Left colon (tissue), 2 donors: ENCODE measurements at regions not wholly inside any gene's neighbourhood (a gene's known extent, or its start where the extent isn't known, plus 50 kb on each side); places are given as distances from the start of the nearest gene placed in this dataset.
"Not testable (repeated sequence)": the region's sequence is repeated elsewhere in the genome, so short reads cannot be mapped to it uniquely, and the experiment has no call there.

ENCODE experiments used
- ATAC-seq: fragments of 200-7000 bp; cut with Tn5 transposase; one replicate; pipeline ENCODE4 v1.9.1; 2020; ENCODE audit warnings: mild to moderate bottlenecking, moderate library complexity
- DNase-seq, 2 donors: peaks; one replicate each; pipeline ENCODE4 v3.0.0-alpha.2; 2020
- intact Hi-C, 2 donors: fragments of 100-400 bp; cut with DNase I in 1 of 2; cut with micrococcal nuclease in 1 of 2; formaldehyde crosslinking; loops; one replicate each; pipeline versions ENCODE4 v1.11.2 to v1.14.0; 2022; cut with DNase I, micrococcal nuclease
- donor health status: DM: no; HTN: no; CAD: no.
- donor health status: DM: yes; HTN: yes; CAD: no.

- ATAC-seq (no peak), DNase-seq (no peak)
- intact Hi-C loops: no loop called here
Observed at GRCh38 chr2:71974846-71975245, 172.8 kb downstream of the CYP26B1 start.

DNA sequence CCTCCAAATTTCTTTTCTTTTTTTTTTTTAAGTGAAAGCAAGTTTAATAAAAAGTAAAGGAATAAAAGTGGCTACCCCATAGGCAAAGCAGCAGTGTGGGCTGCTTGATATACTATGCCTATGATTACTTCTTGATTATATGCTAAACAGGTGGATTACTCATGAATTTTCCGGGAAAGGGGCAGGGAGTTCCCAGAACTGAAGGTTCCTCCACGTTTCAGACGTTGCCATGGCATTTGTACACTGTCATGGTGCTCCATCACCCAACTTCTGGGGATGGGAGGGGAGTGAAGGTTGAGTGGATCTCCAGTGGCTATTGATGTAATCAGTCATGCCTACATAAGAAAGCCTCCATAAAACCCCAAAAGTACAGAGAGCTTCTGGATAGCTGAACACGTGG lies 176.2 kb downstream of the CYP26B1 start:
- ATAC-seq: no peak
- intact Hi-C loops: no loop called here
- no peak for DNase-seq

- intact Hi-C loops: no loop called here
- ATAC-seq (no peak), DNase-seq (no peak)
Observed at GRCh38 chr2:71965530-71965929, 182.1 kb downstream of the CYP26B1 start.

DNA sequence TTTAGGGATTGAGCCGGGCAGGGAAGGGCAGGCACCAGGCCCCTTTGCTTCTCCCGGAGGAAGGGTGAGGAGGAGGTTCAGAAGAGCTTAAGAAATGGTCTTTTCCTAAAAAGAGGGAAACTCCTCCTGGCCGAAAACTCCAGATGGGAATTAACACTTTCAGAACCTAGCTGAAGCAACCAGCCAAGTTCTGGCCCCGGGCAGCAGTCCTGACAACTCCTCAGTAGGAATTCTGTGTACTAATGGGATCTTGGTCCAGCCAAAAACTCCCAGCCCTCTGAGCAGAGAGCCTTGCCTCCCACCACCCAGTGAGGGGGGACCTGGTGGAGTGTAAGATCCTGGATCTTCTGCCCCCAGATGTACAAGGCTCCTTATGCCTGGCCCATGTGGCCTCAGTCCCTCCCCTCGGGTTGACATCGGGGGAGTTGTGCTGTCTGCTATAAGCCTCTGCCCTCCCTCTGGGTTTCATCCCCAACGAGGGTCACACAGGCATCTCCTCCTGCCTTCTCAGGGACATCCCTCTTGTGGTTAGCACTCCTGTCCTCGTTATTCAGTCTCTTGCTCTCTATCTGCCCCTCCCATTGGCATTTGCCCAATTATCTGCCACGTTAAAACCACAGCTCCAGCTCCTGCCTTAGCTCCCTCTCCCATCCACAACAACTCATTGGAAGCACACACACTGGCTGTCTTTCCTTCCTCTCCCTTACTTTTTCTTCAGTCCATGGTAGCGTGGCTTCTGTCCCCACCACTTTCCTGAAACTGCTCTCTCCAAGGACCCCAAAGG lies 184.6 kb downstream of the CYP26B1 start:
- intact Hi-C loops: no loop called here
- DNase-seq (no peak), ATAC-seq (no peak)

DNA sequence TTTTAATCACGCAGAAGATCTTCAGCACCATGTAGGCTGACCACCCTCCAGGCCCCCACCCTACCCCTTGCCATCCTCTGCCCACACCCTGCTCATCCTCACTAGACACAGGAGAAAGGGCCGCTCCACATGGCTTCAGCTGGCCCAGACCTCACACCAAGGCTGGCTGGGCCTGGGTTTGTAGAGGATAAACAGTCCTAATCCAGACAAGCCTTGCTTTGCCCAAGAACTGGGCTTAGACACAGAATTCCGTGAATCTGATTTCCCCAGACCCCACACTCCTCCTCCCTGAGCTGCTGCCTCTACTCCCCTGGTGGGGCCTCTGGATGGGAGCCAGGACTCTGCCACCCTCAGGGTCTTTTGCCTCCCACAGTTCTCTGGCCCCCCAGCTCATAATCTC lies 185.3 kb downstream of the CYP26B1 start:
- DNase-seq (no peak), ATAC-seq (no peak)
- intact Hi-C loops: no loop called here

DNA sequence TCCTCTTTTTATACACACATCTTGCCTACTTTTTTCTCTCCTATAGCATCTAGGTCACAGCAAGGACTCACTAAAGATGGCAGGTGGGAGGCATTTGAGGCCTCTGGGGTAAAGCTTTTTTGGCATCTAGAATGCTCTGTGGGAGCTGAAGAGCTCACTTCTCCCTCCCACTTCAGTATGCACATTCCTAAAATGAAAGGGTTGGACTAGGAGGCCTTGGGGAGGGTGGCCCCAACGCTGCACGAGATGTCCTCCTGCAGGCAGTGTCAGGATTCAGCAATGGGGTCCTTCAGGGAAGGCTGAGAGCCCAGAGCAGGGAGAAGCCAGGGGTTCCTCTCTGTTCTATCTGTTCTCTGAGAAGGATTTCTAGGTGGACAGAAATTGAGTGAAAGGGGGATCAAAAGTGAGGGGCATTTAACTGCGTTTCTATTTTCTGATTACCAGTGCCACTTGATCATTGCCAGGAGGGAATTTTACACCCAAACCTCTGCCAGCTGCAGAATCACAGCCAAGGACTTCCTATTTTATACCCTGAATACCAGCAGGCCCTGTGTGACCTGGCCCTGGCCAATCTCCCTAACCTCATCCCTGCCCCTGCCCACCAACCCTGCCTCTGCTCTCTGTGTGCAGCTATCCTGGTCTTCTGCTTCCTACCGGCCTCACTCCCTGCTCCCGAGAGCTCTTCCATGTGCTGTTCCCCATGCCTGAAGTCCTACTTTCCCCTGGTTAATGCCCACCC lies 186.2 kb downstream of the CYP26B1 start:
- ATAC-seq (no peak), DNase-seq (no peak)
- intact Hi-C loops: no loop called here

DNA sequence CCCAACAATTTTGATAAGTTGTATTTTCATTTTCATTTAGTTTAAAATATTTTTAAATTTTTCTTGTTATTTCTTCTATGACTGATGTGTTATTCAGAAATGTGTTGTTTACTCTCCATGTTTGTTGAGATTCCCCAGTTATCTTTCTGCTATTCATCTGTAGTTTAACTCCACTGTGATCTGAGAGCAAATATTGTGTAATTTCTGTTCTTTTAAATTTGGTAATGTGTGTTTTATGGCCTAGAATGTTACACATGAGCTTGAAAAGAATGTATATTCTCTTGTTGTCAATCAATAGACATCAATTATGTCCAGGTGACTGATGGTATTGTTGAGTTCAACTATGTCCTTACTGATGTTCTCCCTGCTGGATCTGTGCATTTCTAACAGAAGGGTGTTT lies 188.2 kb downstream of the CYP26B1 start:
- no peak for ATAC-seq
- no peak for DNase-seq
- intact Hi-C loops: no loop called here

DNA sequence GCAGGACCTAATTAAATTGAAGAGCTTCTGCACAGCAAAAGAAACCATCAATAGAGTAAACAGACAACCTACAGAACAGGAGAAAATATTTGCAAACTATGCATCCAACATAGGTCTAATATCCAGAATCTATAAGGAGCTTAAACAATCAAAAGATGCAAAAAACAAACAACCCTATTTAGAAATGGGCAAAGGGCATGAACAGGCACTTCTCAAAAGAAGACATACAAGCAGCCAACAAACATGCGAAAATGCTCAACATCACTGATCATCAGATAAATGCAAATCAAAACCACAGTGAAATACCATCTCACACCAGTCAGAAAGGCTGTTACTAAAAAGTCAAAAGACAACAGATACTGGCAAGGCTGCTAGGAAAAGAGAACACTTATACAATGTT lies 189.2 kb downstream of the CYP26B1 start:
- ATAC-seq, intact Hi-C loops, DNase-seq: not testable (repeated sequence)

- DNase-seq (no peak), ATAC-seq (no peak)
- intact Hi-C loops: no loop called here
Observed at GRCh38 chr2:71952572-71953188, 195.0 kb downstream of the CYP26B1 start.

DNA sequence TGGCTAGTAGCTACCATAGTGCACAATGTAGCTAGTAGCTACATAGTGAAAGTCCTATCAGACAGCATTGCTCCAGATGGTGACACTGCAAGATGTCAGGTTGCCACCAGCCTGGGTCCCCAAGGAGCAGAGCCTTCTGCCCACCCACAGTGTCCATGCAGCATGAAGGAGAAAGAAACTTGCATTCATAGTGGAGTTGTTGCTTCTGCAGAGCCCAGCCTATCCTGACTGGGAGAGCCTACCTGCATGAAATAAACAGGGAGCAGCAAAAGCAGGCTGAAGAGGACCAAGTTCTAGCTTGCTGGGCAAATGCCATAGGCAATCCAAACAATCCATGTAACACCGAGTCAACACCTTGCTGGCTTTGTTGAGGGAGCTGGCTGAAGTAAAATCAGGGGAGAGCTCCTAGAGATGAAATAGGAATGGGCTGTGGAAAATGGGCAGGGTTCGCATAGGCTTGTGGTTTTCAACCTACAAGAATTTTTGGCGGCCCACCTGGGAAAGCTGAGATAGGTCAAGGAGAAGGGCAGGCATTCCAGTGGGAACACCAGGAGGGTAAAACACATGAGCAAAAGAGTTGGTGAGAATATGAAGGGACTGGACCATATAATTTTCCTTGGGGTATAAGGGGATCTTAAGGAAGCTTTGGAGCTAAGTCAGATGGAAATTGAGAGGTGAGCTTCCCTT lies 195.8 kb downstream of the CYP26B1 start:
- intact Hi-C loops: no loop called here
- ATAC-seq (no peak), DNase-seq (no peak)

- DNase-seq: no peak
- no peak for ATAC-seq
- intact Hi-C loops: no loop called here
Observed at GRCh38 chr2:71951083-71951468, 196.6 kb downstream of the CYP26B1 start.

DNA sequence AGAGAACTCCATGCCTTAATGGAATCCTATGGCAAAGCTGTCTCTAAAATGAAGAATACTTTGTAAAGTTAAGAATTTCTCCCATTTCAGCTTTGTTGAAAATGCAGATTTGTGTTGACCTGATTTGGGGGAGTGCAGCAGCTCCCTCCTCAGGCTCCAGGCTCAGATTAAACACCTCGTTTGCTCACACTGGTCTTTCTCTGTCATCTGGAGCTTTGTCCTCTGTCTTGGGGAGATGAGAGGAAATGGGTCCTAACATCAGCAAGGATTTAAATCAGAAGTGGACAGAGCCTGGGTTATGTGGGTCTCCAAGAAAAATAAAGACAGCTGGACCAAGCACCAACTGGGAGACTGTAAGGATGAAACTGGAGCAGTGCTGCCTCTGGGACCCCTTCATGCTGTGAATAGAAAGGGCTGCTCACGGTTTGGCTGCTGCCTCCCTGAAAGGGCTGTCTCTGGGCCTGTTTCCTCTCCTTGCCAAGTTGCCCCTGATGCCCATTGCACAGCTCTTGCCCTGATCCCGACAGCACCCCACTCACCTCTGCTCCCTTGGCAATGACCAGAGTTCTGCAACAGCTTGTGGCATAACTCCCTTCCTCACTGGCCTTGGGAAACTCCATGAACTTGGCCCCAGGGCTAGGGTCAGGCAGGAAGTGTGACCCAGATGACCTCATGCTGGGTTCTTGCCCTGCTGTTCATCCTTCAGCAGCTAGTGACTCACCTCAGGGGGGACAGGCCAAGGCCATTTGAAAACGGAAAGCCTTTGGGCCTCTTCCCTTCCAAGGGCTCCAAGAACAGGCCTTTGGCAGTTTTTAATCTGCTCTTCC lies 197.2 kb downstream of the CYP26B1 start:
- intact Hi-C loops: no loop called here
- ATAC-seq: no peak
- no peak for DNase-seq

DNA sequence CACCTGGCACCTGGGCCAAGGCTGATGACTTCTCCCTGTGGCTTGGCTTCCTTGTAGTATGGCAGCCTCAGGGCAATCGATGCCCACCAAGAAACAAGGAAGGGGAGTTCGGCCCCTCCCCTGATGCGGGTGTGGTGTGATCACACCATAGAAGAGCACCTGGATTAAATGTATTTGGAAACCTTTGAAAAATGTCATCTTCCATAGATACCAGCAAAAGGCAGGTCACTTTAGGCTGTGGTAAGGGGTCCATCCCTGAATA lies 198.2 kb downstream of the CYP26B1 start:
- no peak for DNase-seq
- intact Hi-C loops: no loop called here
- no peak for ATAC-seq

DNA sequence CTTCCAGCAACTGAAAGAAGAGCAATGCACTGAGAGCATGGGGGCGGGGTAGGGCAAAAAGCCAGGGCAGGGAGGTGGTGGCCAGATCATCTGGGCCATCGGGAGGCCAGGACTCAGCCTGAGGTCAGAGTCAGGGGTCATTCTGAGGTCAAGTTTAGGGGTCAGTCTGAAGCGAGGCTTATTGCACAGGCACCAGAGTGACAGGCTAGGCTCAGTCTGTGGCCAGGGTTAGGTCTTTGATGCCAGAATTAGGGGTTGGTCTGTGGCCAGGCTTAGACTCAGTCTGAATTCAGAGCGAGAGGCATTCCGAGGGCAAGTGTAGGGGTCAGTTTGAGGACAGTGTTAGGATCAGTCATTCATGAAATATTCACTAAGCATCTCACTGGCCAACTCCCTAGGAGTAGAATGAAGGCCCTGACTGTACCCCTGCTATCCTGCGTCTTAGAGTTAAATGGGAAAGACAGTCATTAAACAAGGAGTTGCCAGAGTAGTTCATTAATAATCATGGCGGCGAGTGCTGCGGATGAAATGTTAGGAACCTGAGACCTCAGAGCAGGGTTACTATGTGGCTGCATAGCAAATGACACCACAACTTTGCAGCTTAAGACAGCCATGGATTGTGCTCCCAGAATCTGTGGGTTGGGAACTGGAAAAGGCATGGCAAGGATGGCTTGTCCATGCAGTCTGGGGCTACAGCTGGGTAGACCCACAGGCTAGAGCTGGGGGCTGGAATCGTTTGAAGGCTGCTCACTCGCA lies 198.7 kb downstream of the CYP26B1 start:
- no peak for DNase-seq
- ATAC-seq: no peak
- intact Hi-C loops: no loop called here

- ATAC-seq (no peak), DNase-seq (no peak)
- intact Hi-C loops: no loop called here
Observed at GRCh38 chr2:71947809-71948208, 199.9 kb downstream of the CYP26B1 start.

- ATAC-seq (no peak), DNase-seq (no peak)
- intact Hi-C loops: no loop called here
Observed at GRCh38 chr2:71945603-71945959, 202.1 kb downstream of the CYP26B1 start.

DNA sequence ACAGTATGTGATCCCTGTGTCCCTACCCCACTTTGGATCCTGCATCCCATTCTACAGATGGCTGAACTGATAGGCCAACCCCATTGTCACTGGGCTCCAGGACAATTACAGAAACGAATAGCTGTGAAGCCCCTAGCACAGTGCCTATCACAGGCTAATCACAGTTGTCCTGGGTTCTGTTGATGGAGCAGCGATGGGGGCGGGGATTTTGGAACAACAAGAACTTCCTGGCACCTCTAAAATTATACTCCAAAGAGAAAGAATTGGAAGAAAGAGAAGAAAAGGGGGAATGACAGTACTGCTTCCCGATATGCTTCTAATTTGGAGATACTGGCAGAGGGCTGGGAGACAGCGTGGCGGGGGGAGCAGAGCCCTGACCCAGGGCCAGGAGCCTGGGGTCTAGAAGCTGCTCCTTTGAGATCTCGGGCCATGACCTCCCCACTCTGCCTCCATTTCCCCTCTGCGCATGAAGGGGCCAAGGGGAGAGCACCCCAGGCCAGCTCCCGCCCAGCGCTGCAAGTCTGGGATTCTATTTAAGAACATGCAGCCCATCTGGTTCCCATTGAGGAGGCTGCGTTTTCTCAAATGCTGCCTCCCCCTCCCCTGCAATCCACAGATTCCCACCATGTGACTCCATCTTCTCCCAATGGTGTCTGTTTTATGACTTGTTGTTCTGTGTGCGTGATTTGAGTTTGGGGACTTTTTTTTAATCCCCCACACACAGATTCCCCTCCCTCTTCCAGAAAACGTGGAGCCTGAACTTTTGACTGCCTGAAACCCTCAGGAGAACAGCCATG lies 202.7 kb downstream of the CYP26B1 start:
- intact Hi-C loops: no loop called here
- ATAC-seq (no peak), DNase-seq (no peak)

DNA sequence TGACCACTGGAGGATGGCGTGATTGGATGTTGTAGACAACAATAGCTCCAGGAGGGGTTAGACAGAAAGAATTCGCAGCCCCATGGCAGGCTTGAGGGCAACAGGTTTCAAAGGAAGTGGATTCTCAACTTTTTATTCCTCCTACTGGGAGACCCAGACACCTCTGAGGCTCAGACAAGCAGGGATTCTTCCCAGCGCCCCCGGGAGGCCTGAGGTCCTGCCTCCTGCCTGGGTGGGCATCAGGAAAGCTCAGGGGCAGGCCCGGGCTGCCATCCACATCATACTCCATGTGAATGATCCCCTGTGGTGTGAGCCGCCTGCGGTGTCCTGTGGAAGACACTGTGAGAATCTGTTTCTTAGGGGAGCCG lies 203.5 kb downstream of the CYP26B1 start:
- intact Hi-C loops: no loop called here
- DNase-seq (no peak), ATAC-seq (no peak)
